Suprapubic skin (tissue), 3 donors: ENCODE measurements at regions not wholly inside any gene's neighbourhood (a gene's known extent, or its start where the extent isn't known, plus 50 kb on each side); places are given as distances from the start of the nearest gene placed in this dataset.

Source experiments
- CTCF ChIP-seq, 2 donors: fragments of 200-600 bp in 1 of 2; fragments of 450-650 bp in 1 of 2; sonication (generic) in 1 of 2; IDR thresholded peaks; one replicate each; pipeline ENCODE4 v1.5.1; 2016 to 2019; ENCODE audit warnings: antibody characterized with exemption in 2 of 2, mild to moderate bottlenecking in 1 of 2, moderate library complexity in 1 of 2
- EP300 ChIP-seq: sonication (generic); formaldehyde crosslinking; IDR thresholded peaks from one replicate; pipeline ENCODE4 v1.6.1; 2017; ENCODE audit warnings: antibody characterized with exemption

- TF ChIP-seq CTCF (IDR thresholded peaks at IDR 0.05) = no peak
- TF ChIP-seq EP300 = no peak
Measured at GRCh38 chr1:172779491-172779890, 120.6 kb downstream of the FASLG start.
